ENCODE measurements at regions not wholly inside any gene's neighbourhood (a gene's known extent, or its start where the extent isn't known, plus 50 kb on each side); places are given as distances from the start of the nearest gene placed in this dataset.

GRCh38 chr18:72342933-72343332 lies 201.2 kb downstream of the CBLN2 start:
- H3K4me1 ChIP-seq (ENCODE audit: control insufficient read depth, insufficient read depth, low read length): no peaks in the 10 kb centered on the region
- no peak overlapping the region for H3K9ac ChIP-seq (ENCODE audit: low read depth, low read length)
- H3K4me3 ChIP-seq (ENCODE audit: low read depth, low read length): no peak overlapping the region
- no peaks in the 10 kb centered on the region for H3K9me3 ChIP-seq (ENCODE audit: control insufficient read depth, insufficient read depth, low read length)
- H3K36me3 ChIP-seq (ENCODE audit: control insufficient read depth, insufficient read depth, low read length): no peaks in the 10 kb centered on the region
- H3K27me3 ChIP-seq (ENCODE audit: control insufficient read depth, insufficient read depth, low read length): peaks cover 2% of the 10 kb centered on the region

GRCh38 chr18:72339976-72340375 lies 204.2 kb downstream of the CBLN2 start:
- Histone ChIP-seq H3K9ac (ENCODE audit: low read depth, low read length) (no peak overlapping the region), H3K27me3 (ENCODE audit: control insufficient read depth, insufficient read depth, low read length) (peaks cover under 1% of the 10 kb centered on the region), H3K36me3 (ENCODE audit: control insufficient read depth, insufficient read depth, low read length) (no peaks in the 10 kb centered on the region), H3K9me3 (ENCODE audit: control insufficient read depth, insufficient read depth, low read length) (no peaks in the 10 kb centered on the region), H3K4me3 (ENCODE audit: low read depth, low read length) (no peak overlapping the region), H3K4me1 (ENCODE audit: control insufficient read depth, insufficient read depth, low read length) (no peaks in the 10 kb centered on the region)

GRCh38 chr18:72336786-72337185 lies 207.4 kb downstream of the CBLN2 start:
- Histone ChIP-seq H3K9ac (ENCODE audit: low read depth, low read length) (no peak overlapping the region), H3K36me3 (ENCODE audit: control insufficient read depth, insufficient read depth, low read length) (no peaks in the 10 kb centered on the region), H3K4me3 (ENCODE audit: low read depth, low read length) (no peak overlapping the region), H3K27me3 (ENCODE audit: control insufficient read depth, insufficient read depth, low read length) (no peaks in the 10 kb centered on the region), H3K4me1 (ENCODE audit: control insufficient read depth, insufficient read depth, low read length) (no peaks in the 10 kb centered on the region), H3K9me3 (ENCODE audit: control insufficient read depth, insufficient read depth, low read length) (no peaks in the 10 kb centered on the region)

- no peaks in the 10 kb centered on the region for H3K4me1 ChIP-seq (ENCODE audit: control insufficient read depth, insufficient read depth, low read length)
- no peaks in the 10 kb centered on the region for H3K36me3 ChIP-seq (ENCODE audit: control insufficient read depth, insufficient read depth, low read length)
- no peak overlapping the region for H3K9ac ChIP-seq (ENCODE audit: low read depth, low read length)
- no peak overlapping the region for H3K4me3 ChIP-seq (ENCODE audit: low read depth, low read length)
- H3K9me3 ChIP-seq (ENCODE audit: control insufficient read depth, insufficient read depth, low read length): no peaks in the 10 kb centered on the region
- no peaks in the 10 kb centered on the region for H3K27me3 ChIP-seq (ENCODE audit: control insufficient read depth, insufficient read depth, low read length)
These were observed 214.6 kb downstream of the CBLN2 start for GRCh38 chr18:72329533-72329932.

GRCh38 chr18:72325307-72325706 lies 218.8 kb downstream of the CBLN2 start:
- Histone ChIP-seq H3K36me3 (ENCODE audit: control insufficient read depth, insufficient read depth, low read length) (no peaks in the 10 kb centered on the region), H3K27me3 (ENCODE audit: control insufficient read depth, insufficient read depth, low read length) (no peaks in the 10 kb centered on the region), H3K4me3 (ENCODE audit: low read depth, low read length) (no peak overlapping the region), H3K9me3 (ENCODE audit: control insufficient read depth, insufficient read depth, low read length) (no peaks in the 10 kb centered on the region), H3K9ac (ENCODE audit: low read depth, low read length) (no peak overlapping the region), H3K4me1 (ENCODE audit: control insufficient read depth, insufficient read depth, low read length) (no peaks in the 10 kb centered on the region)

- Histone ChIP-seq H3K9me3 (ENCODE audit: control insufficient read depth, insufficient read depth, low read length) (no peaks in the 10 kb centered on the region), H3K9ac (ENCODE audit: low read depth, low read length) (no peak overlapping the region), H3K4me3 (ENCODE audit: low read depth, low read length) (no peak overlapping the region), H3K36me3 (ENCODE audit: control insufficient read depth, insufficient read depth, low read length) (no peaks in the 10 kb centered on the region), H3K27me3 (ENCODE audit: control insufficient read depth, insufficient read depth, low read length) (no peaks in the 10 kb centered on the region), H3K4me1 (ENCODE audit: control insufficient read depth, insufficient read depth, low read length) (no peaks in the 10 kb centered on the region)
These were observed 219.5 kb downstream of the CBLN2 start for GRCh38 chr18:72324677-72325076.

- no peaks in the 10 kb centered on the region for H3K4me1 ChIP-seq (ENCODE audit: control insufficient read depth, insufficient read depth, low read length)
- H3K9ac ChIP-seq (ENCODE audit: low read depth, low read length): no peak overlapping the region
- H3K27me3 ChIP-seq (ENCODE audit: control insufficient read depth, insufficient read depth, low read length): no peaks in the 10 kb centered on the region
- H3K9me3 ChIP-seq (ENCODE audit: control insufficient read depth, insufficient read depth, low read length): no peaks in the 10 kb centered on the region
- no peaks in the 10 kb centered on the region for H3K36me3 ChIP-seq (ENCODE audit: control insufficient read depth, insufficient read depth, low read length)
- no peak overlapping the region for H3K4me3 ChIP-seq (ENCODE audit: low read depth, low read length)
These were observed 227.6 kb downstream of the CBLN2 start for GRCh38 chr18:72316497-72316896.

- Histone ChIP-seq H3K36me3 (ENCODE audit: control insufficient read depth, insufficient read depth, low read length) (no peaks in the 10 kb centered on the region), H3K9me3 (ENCODE audit: control insufficient read depth, insufficient read depth, low read length) (no peaks in the 10 kb centered on the region), H3K4me1 (ENCODE audit: control insufficient read depth, insufficient read depth, low read length) (no peaks in the 10 kb centered on the region), H3K4me3 (ENCODE audit: low read depth, low read length) (no peak overlapping the region), H3K9ac (ENCODE audit: low read depth, low read length) (no peak overlapping the region), H3K27me3 (ENCODE audit: control insufficient read depth, insufficient read depth, low read length) (no peaks in the 10 kb centered on the region)
These were observed 260.8 kb downstream of the CBLN2 start for GRCh38 chr18:72283148-72283925.

GRCh38 chr18:72273025-72273424 lies 271.1 kb downstream of the CBLN2 start:
- H3K4me3 ChIP-seq (ENCODE audit: low read depth, low read length): no peak overlapping the region
- no peaks in the 10 kb centered on the region for H3K4me1 ChIP-seq (ENCODE audit: control insufficient read depth, insufficient read depth, low read length)
- no peaks in the 10 kb centered on the region for H3K36me3 ChIP-seq (ENCODE audit: control insufficient read depth, insufficient read depth, low read length)
- H3K9ac ChIP-seq (ENCODE audit: low read depth, low read length): no peak overlapping the region
- no peaks in the 10 kb centered on the region for H3K27me3 ChIP-seq (ENCODE audit: control insufficient read depth, insufficient read depth, low read length)
- no peaks in the 10 kb centered on the region for H3K9me3 ChIP-seq (ENCODE audit: control insufficient read depth, insufficient read depth, low read length)

- Histone ChIP-seq H3K9me3 (ENCODE audit: control insufficient read depth, insufficient read depth, low read length) (no peaks in the 10 kb centered on the region), H3K9ac (ENCODE audit: low read depth, low read length) (no peak overlapping the region), H3K36me3 (ENCODE audit: control insufficient read depth, insufficient read depth, low read length) (no peaks in the 10 kb centered on the region), H3K27me3 (ENCODE audit: control insufficient read depth, insufficient read depth, low read length) (no peaks in the 10 kb centered on the region), H3K4me1 (ENCODE audit: control insufficient read depth, insufficient read depth, low read length) (no peaks in the 10 kb centered on the region), H3K4me3 (ENCODE audit: low read depth, low read length) (no peak overlapping the region)
These were observed 282.6 kb downstream of the CBLN2 start for GRCh38 chr18:72261590-72261989.

GRCh38 chr18:72246076-72246475 lies 298.1 kb downstream of the CBLN2 start:
- no peak overlapping the region for H3K9ac ChIP-seq (ENCODE audit: low read depth, low read length)
- H3K9me3 ChIP-seq (ENCODE audit: control insufficient read depth, insufficient read depth, low read length): no peaks in the 10 kb centered on the region
- H3K27me3 ChIP-seq (ENCODE audit: control insufficient read depth, insufficient read depth, low read length): no peaks in the 10 kb centered on the region
- no peak overlapping the region for H3K4me3 ChIP-seq (ENCODE audit: low read depth, low read length)
- no peaks in the 10 kb centered on the region for H3K4me1 ChIP-seq (ENCODE audit: control insufficient read depth, insufficient read depth, low read length)
- no peaks in the 10 kb centered on the region for H3K36me3 ChIP-seq (ENCODE audit: control insufficient read depth, insufficient read depth, low read length)

- H3K9ac ChIP-seq (ENCODE audit: low read depth, low read length): no peak overlapping the region
- no peaks in the 10 kb centered on the region for H3K9me3 ChIP-seq (ENCODE audit: control insufficient read depth, insufficient read depth, low read length)
- no peak overlapping the region for H3K4me3 ChIP-seq (ENCODE audit: low read depth, low read length)
- no peaks in the 10 kb centered on the region for H3K36me3 ChIP-seq (ENCODE audit: control insufficient read depth, insufficient read depth, low read length)
- H3K4me1 ChIP-seq (ENCODE audit: control insufficient read depth, insufficient read depth, low read length): no peaks in the 10 kb centered on the region
- no peaks in the 10 kb centered on the region for H3K27me3 ChIP-seq (ENCODE audit: control insufficient read depth, insufficient read depth, low read length)
These were observed 308.7 kb downstream of the CBLN2 start for GRCh38 chr18:72235422-72235821.
